GM12864 (cell line): ENCODE measurements at regions not wholly inside any gene's neighbourhood (a gene's known extent, or its start where the extent isn't known, plus 50 kb on each side); places are given as distances from the start of the nearest gene placed in this dataset.

Source experiments
- DNase-seq: peaks from one replicate; pipeline ENCODE4 v3.0.0-alpha.2; 2011; ENCODE audit warnings: low read depth
- H3K4me3 ChIP-seq: 2 replicates; pipeline ENCODE4 v1.5.1; 2011; ENCODE audit warnings: mild to moderate bottlenecking, low read depth, low read length, control low read depth
- CTCF ChIP-seq: IDR thresholded peaks from 2 replicates; pipeline ENCODE4 v1.5.1; 2011; ENCODE audit warnings: low read depth, mild to moderate bottlenecking, moderate library complexity, low read length, control low read depth, inconsistent platforms; ENCODE audit errors: missing control alignments

GRCh38 chr19:30882411-30883005 lies 466.7 kb downstream of the TSHZ3 start:
- H3K4me3 ChIP-seq: no peak overlapping the region
- TF ChIP-seq CTCF: no peak
- DNase-seq: no peak

- TF ChIP-seq CTCF: no peak
These were observed 467.3 kb downstream of the TSHZ3 start for GRCh38 chr19:30881930-30882329.

GRCh38 chr19:30881281-30881680 lies 468.0 kb downstream of the TSHZ3 start:
- TF ChIP-seq CTCF: no peak
- DNase-seq: no peak
- no peak overlapping the region for H3K4me3 ChIP-seq

More at GRCh38 chr19:30881930-30882329, 467.3 kb downstream of the TSHZ3 start:
- H3K4me3 ChIP-seq: no peak overlapping the region
- no peak for DNase-seq

- H3K4me3 ChIP-seq: no peak overlapping the region
- no peak for TF ChIP-seq CTCF
- no peak for DNase-seq
These were observed 468.7 kb downstream of the TSHZ3 start for GRCh38 chr19:30880551-30880950.

- no peak for TF ChIP-seq CTCF
- H3K4me3 ChIP-seq: no peak overlapping the region
- DNase-seq: no peak
These were observed 469.1 kb downstream of the TSHZ3 start for GRCh38 chr19:30880151-30880550.

- TF ChIP-seq CTCF: no peak
- DNase-seq: no peak
- no peak overlapping the region for H3K4me3 ChIP-seq
These were observed 469.5 kb downstream of the TSHZ3 start for GRCh38 chr19:30879736-30880135.

- no peak for DNase-seq
- no peak for TF ChIP-seq CTCF
- no peak overlapping the region for H3K4me3 ChIP-seq
These were observed 470.0 kb downstream of the TSHZ3 start for GRCh38 chr19:30879225-30879624.
